ENCODE measurements at regions not wholly inside any gene's neighbourhood (a gene's known extent, or its start where the extent isn't known, plus 50 kb on each side); places are given as distances from the start of the nearest gene placed in this dataset.

GRCh38 chr1:55481634-55482033 lies 266.5 kb upstream of the USP24 start:
- Histone ChIP-seq H3K4ac (ENCODE audit: low read depth, low read length) (no peak overlapping the region), H3K4me2 (ENCODE audit: insufficient read depth, insufficient read length, low read length) (no peak overlapping the region), H3T11ph (ENCODE audit: low read length) (no peak overlapping the region), H3K23ac (ENCODE audit: insufficient read length, low read depth, low read length) (no peak overlapping the region), H3K27ac (ENCODE audit: insufficient read length, low read depth, low read length) (no peak overlapping the region), H4K8ac (replicated peaks; ENCODE audit: insufficient read length, low read depth, low read length) (no peak overlapping the region), H4K91ac (ENCODE audit: insufficient read length, low read depth, low read length) (no peak overlapping the region), H3K23me2 (ENCODE audit: insufficient read length, low read depth, low read length, poor library complexity, severe bottlenecking) (no peaks in the 10 kb centered on the region), H3K9ac (ENCODE audit: extremely low read depth, insufficient read length, low read length) (no peak overlapping the region), H4K5ac (ENCODE audit: insufficient read length, low read depth, low read length) (no peak overlapping the region), H2BK120ac (ENCODE audit: low read depth, low read length, poor library complexity, severe bottlenecking) (no peak overlapping the region), H2AK5ac (ENCODE audit: insufficient read length, low read length) (no peak overlapping the region), H3K14ac (ENCODE audit: insufficient read depth, low read length) (no peak overlapping the region), H2BK15ac (ENCODE audit: low read depth, low read length) (no peak overlapping the region), H3K27me3 (ENCODE audit: insufficient read depth, low read length) (no peaks in the 10 kb centered on the region), H3K79me2 (ENCODE audit: insufficient read depth, low read length) (no peaks in the 10 kb centered on the region), H2AFZ (ENCODE audit: low read length) (no peak overlapping the region), H3K9me3 (ENCODE audit: control insufficient read depth, low read depth, low read length) (no peaks in the 10 kb centered on the region), H3K56ac (ENCODE audit: insufficient read length, low read depth, low read length) (no peak overlapping the region), H2BK5ac (ENCODE audit: insufficient read length, low read length) (no peak overlapping the region), H3K18ac (ENCODE audit: insufficient read length, low read depth, low read length) (no peak overlapping the region), H3K79me1 (ENCODE audit: insufficient read depth, low read depth, low read length, poor library complexity, severe bottlenecking) (no peaks in the 10 kb centered on the region), H2BK12ac (ENCODE audit: insufficient read length, low read depth, low read length) (no peak overlapping the region), H4K20me1 (ENCODE audit: control insufficient read depth, insufficient read depth, insufficient read length) (no peaks in the 10 kb centered on the region), H3K4me1 (ENCODE audit: insufficient read depth, low read length) (no peaks in the 10 kb centered on the region), H2BK20ac (ENCODE audit: low read depth, low read length, poor library complexity, severe bottlenecking) (no peak overlapping the region)
- Mint-ChIP-seq H3K4me1 (no peaks in the 10 kb centered on the region), H3K27ac (no peak overlapping the region), H3K9me3 (no peaks in the 10 kb centered on the region), H3K4me3 (no peak overlapping the region), H3K27me3 (ENCODE audit: low read depth) (peaks cover 2% of the 10 kb centered on the region; the same call in 1 of the 2 replicates), H3K36me3 (ENCODE audit: insufficient read depth in 1 of 3, low read depth in 3 of 3) (no peaks in the 10 kb centered on the region)
- no peak for DNase-seq
- TF ChIP-seq CTCF (conservative IDR thresholded peaks at IDR 0.05) = no peak
- no CpG with 5 or more reads among the region's 3 CpGs for WGBS (ENCODE audit: extremely low coverage, insufficient read length, low lambda C conversion rate)

All from H9 (cell line).